ENCODE measurements at regions not wholly inside any gene's neighbourhood (a gene's known extent, or its start where the extent isn't known, plus 50 kb on each side); places are given as distances from the start of the nearest gene placed in this dataset.
"Not testable (repeated sequence)": the region's sequence is repeated elsewhere in the genome, so short reads cannot be mapped to it uniquely, and the experiment has no call there.

DNA sequence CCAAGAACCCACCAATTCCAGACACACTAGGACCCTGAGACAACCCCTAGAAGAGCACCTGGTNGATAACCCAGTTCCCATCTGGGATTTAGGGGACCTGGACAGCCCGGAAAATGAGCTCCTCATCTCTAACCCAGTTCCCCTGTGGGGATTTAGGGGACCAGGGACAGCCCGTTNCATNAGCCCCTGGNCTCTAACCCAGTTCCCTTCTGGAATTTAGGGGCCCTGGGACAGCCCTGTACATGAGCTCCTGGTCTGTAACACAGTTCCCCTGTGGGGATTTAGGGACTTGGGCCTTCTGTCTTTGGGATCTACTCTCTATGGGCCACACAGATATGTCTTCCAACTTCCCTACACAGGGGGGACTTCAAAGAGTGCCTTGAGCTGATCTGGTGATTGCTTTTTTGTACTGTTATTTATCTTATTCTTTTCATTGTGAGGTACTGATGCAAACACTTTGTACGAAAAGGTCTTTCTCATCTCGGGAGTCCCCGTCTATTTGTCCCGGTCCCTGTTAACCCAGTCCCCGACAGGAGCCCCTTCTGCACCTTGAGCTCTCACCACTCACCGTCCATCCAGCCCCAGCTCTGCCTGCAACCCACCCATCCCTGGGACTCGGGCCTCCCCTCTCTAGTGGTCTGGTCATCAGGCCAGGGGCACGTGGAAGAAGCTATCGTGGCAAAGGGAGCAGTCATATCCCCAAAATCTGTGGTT lies 58.2 kb upstream of the PLCXD1 start:
- not testable (repeated sequence) for H3K27me3 Mint-ChIP-seq; H3K36me3 Mint-ChIP-seq (ENCODE audit: insufficient read depth); H3K27ac Mint-ChIP-seq (ENCODE audit: low read depth); H3K4me3 Mint-ChIP-seq; H3K4me1 Mint-ChIP-seq; ATAC-seq (replicated peaks; ENCODE audit: extremely low read depth, poor library complexity, severe bottlenecking); DNase-seq (ENCODE audit: low spot score in 2 of 2); H3K9me3 Mint-ChIP-seq

DNA sequence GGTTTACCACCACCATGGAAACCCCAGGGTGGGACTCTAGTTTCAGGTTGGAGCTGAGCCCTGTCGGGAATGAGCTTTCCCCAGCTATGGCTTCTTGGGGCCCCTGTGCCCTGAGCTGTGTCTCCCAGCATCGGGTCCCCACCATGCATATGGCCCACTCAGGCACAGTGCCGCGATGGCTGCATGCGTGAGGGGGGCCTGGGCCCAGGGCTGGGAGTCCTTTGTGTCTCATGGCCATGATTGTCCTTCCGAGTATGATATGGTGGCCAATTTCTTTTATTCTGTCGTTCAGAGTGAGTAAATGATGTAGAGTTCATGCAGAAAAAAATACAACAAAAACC lies 57.7 kb upstream of the PLCXD1 start:
- H3K9me3 Mint-ChIP-seq; ATAC-seq (replicated peaks; ENCODE audit: extremely low read depth, poor library complexity, severe bottlenecking); H3K4me1 Mint-ChIP-seq; DNase-seq (ENCODE audit: low spot score in 2 of 2); H3K27ac Mint-ChIP-seq (ENCODE audit: low read depth); H3K4me3 Mint-ChIP-seq; H3K27me3 Mint-ChIP-seq; H3K36me3 Mint-ChIP-seq (ENCODE audit: insufficient read depth): not testable (repeated sequence)

DNA sequence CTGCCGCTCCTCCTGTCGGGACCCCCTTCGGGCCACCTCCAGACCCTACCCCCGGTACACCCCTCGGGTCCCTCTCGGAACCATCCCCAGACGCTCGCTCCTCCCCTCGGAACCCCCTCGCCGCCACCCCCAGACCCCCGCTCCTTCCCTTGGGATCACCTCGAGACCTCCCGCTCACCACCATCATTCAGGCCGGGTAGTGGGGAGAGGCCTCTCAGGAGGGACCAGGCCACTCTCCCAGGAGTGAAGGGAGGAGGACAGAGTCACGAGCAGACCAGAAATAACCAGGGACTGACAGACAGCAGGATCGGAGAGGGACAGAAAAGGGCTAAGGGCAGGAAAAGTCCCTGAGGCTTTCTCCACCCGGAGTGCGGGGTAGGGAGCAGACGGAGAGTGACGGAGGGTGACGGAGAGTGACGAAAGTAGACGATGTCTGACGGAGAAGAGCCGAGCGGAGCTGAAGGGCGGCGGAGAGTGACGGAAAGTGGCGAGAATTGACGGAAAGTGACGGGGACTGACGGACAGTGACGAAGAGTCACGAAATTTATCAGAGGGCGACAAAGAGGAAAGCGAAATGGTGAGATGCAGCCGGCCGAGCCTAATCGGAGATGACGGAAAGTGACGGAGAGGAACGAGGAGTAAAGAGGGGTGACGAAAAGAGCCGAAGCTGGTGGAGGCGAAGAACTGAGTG lies 54.6 kb upstream of the PLCXD1 start:
- H3K27me3 Mint-ChIP-seq; H3K4me1 Mint-ChIP-seq; H3K36me3 Mint-ChIP-seq (ENCODE audit: insufficient read depth); DNase-seq (ENCODE audit: low spot score in 2 of 2); H3K9me3 Mint-ChIP-seq; H3K4me3 Mint-ChIP-seq; H3K27ac Mint-ChIP-seq (ENCODE audit: low read depth): not testable (repeated sequence)
- ATAC-seq (replicated peaks; ENCODE audit: extremely low read depth, poor library complexity, severe bottlenecking), result peak; percentile 61

DNA sequence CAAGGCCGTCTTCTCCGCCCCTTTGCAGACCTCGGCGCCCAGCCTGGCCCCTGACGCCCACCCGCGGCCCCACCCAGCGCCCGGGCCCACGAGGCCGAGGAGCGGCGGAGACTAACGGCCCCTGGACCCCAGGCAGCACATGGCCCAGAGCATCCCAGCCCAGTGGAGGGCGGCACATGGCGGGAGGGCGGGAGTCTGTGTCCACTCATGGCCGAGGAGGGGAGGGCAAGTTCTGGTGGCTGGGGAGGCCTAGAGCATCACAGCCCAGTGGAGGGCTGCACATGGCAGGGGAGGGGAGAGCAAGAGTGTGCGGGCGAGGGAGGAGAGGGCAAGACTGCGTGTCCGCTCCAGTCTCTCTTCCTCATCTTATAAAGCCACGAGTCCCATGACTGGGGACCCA lies 53.8 kb upstream of the PLCXD1 start:
- not testable (repeated sequence) for H3K9me3 Mint-ChIP-seq; H3K27me3 Mint-ChIP-seq; H3K4me3 Mint-ChIP-seq; H3K36me3 Mint-ChIP-seq (ENCODE audit: insufficient read depth); H3K27ac Mint-ChIP-seq (ENCODE audit: low read depth); ATAC-seq (replicated peaks; ENCODE audit: extremely low read depth, poor library complexity, severe bottlenecking); DNase-seq (ENCODE audit: low spot score in 2 of 2); H3K4me1 Mint-ChIP-seq
